Fibroblast of lung (primary cell): ENCODE measurements at regions not wholly inside any gene's neighbourhood (a gene's known extent, or its start where the extent isn't known, plus 50 kb on each side); places are given as distances from the start of the nearest gene placed in this dataset.
"Not testable (repeated sequence)": the region's sequence is repeated elsewhere in the genome, so short reads cannot be mapped to it uniquely, and the experiment has no call there.

Experiments used
- DNase-seq, 2 donors: peaks; one replicate each; pipeline versions ENCODE4 v3.0.0 to v3.0.0-alpha.2; 2010; ENCODE audit warnings: low read depth in 2 of 2
- H2AFZ ChIP-seq: 2 replicates; pipeline ENCODE4 v1.5.1; 2012; ENCODE audit warnings: low read length, control low read depth, inconsistent platforms
- H3K27ac ChIP-seq: 2 replicates; pipeline ENCODE4 v1.5.1; 2011; ENCODE audit warnings: low read length, control low read depth; ENCODE audit not compliant: insufficient read depth
- H3K27me3 ChIP-seq: 2 replicates; pipeline ENCODE4 v1.5.1; 2011; ENCODE audit warnings: mild to moderate bottlenecking, low read length; ENCODE audit not compliant: control insufficient read depth, insufficient read depth
- H3K36me3 ChIP-seq: 2 replicates; pipeline ENCODE4 v1.5.1; 2011; ENCODE audit warnings: low read length; ENCODE audit not compliant: control insufficient read depth, insufficient read depth
- H3K4me1 ChIP-seq: 2 replicates; pipeline ENCODE4 v1.5.1; 2011; ENCODE audit warnings: low read length; ENCODE audit not compliant: control insufficient read depth, insufficient read depth; ENCODE audit errors: extremely low read depth
- H3K4me2 ChIP-seq: 2 replicates; pipeline ENCODE4 v1.5.1; 2011; ENCODE audit warnings: low read length, control low read depth; ENCODE audit not compliant: insufficient read depth; ENCODE audit errors: extremely low read depth
- H3K4me3 ChIP-seq, 4 experiments: fragments of 200-600 bp in 1 of 4; sonication (generic) in 1 of 4; replicated peaks in 1 of 4; 2 replicates each; pipeline ENCODE4 v1.5.1; 2011 to 2016; ENCODE audit warnings: low read length in 4 of 4, low read depth in 3 of 4, mild to moderate bottlenecking in 3 of 4, control low read depth in 2 of 4, inconsistent platforms in 1 of 4, mixed read lengths in 1 of 4; ENCODE audit not compliant: insufficient read depth in 1 of 4; ENCODE audit errors: control extremely low read depth in 1 of 4
- H3K79me2 ChIP-seq: 2 replicates; pipeline ENCODE4 v1.5.1; 2012; ENCODE audit warnings: mild to moderate bottlenecking, low read length, inconsistent platforms; ENCODE audit not compliant: control insufficient read depth, insufficient read depth
- H3K9ac ChIP-seq: 2 replicates; pipeline ENCODE4 v1.5.1; 2011; ENCODE audit warnings: mild to moderate bottlenecking, low read length, control low read depth; ENCODE audit not compliant: insufficient read depth
- H3K9me3 ChIP-seq: 2 replicates; pipeline ENCODE4 v1.5.1; 2012; ENCODE audit warnings: low read depth, low read length; ENCODE audit not compliant: control insufficient read depth, insufficient read depth
- H4K20me1 ChIP-seq: 2 replicates; pipeline ENCODE4 v1.5.1; 2011; ENCODE audit warnings: low read length; ENCODE audit not compliant: control insufficient read depth, insufficient read depth; ENCODE audit errors: extremely low read depth
- EZH2 ChIP-seq: IDR thresholded peaks from 2 replicates; pipeline ENCODE4 v1.5.1; 2012; ENCODE audit warnings: low read length, control low read depth, mild to moderate bottlenecking; ENCODE audit errors: missing control alignments
- TF ChIP-seq, protein P1 (sequence below), 2 donors: IDR thresholded peaks in 1 of 2; conservative IDR thresholded peaks in 1 of 2; 1 replicate in 1 of 2; 2 replicates in 1 of 2; pipeline ENCODE4 v1.5.1; 2011 to 2012; ENCODE audit warnings: low read length in 2 of 2, control low read depth in 1 of 2, inconsistent platforms in 1 of 2, low read depth in 1 of 2, mild to moderate bottlenecking in 1 of 2

DNA sequence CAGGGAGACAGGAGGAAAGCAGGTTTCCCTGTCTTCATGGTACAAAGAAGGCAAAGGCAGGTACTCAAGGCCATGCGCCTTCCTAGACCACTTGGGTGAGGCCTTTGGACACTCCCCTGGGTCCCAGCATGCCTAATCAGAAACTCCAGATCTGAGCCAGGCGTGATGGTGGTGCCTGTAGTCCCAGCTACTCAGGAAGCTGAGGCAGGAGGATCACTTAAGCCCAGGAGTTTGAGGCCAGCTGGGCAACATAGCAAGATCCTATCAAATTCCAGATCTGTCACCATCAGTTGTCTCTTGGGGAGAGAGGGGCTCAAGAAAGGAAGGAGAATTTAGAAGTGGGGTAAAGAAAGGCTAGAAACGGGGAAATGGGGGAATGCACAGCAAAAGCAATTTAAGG, 96.3 kb upstream of the SLC25A33 start:
- no peaks in the 10 kb centered on the region for H3K79me2 ChIP-seq
- no peak overlapping the region for H3K4me3 ChIP-seq
- H3K9ac ChIP-seq = no peak overlapping the region
- no peak overlapping the region for H3K27ac ChIP-seq
- H3K27me3 ChIP-seq = peaks cover 2% of the 10 kb centered on the region
- H3K36me3 ChIP-seq = no peaks in the 10 kb centered on the region
- H3K9me3 ChIP-seq = no peaks in the 10 kb centered on the region
- no peak for TF ChIP-seq EZH2
- TF ChIP-seq, protein P1, sequence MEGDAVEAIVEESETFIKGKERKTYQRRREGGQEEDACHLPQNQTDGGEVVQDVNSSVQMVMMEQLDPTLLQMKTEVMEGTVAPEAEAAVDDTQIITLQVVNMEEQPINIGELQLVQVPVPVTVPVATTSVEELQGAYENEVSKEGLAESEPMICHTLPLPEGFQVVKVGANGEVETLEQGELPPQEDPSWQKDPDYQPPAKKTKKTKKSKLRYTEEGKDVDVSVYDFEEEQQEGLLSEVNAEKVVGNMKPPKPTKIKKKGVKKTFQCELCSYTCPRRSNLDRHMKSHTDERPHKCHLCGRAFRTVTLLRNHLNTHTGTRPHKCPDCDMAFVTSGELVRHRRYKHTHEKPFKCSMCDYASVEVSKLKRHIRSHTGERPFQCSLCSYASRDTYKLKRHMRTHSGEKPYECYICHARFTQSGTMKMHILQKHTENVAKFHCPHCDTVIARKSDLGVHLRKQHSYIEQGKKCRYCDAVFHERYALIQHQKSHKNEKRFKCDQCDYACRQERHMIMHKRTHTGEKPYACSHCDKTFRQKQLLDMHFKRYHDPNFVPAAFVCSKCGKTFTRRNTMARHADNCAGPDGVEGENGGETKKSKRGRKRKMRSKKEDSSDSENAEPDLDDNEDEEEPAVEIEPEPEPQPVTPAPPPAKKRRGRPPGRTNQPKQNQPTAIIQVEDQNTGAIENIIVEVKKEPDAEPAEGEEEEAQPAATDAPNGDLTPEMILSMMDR (conservative IDR thresholded peaks at IDR 0.05 in 1 of 2, IDR thresholded peaks at IDR 0.05 in 1 of 2; ENCODE audit: low read depth in 1 of 2, low read length in 2 of 2) = no peak
- no peak for DNase-seq
- peaks cover 6% of the 10 kb centered on the region for H3K4me1 ChIP-seq
- H3K4me2 ChIP-seq = no peak overlapping the region
- no peaks in the 10 kb centered on the region for H4K20me1 ChIP-seq
- H2AFZ ChIP-seq = no peak overlapping the region

DNA sequence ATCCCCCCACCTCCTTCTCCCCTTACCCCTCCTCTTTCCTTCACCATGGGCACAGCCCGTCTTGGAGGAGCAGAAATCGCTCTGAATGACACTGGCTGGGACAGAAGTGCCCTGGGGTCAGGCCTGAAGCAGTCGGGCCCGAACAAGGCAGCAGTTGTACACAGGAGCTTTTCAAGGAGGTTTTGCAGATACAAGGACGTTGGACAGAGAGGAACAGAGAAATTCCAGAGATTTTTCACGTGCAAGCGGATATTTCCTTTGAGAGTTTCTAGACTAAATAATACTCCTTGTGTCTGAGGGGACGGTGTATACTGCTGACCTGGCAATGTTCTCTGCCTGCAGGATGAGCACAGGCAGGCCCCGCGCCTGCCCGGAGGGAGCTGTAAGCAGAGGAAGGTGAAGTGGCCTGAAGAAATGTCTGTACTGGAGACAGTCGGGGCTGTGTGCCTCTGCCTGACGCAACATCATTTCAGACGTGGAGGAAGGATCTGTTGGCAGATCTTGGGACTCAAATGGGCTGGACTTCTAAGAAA, 95.3 kb upstream of the SLC25A33 start:
- Histone ChIP-seq H3K4me2 (no peak overlapping the region), H3K27ac (no peak overlapping the region)

DNA sequence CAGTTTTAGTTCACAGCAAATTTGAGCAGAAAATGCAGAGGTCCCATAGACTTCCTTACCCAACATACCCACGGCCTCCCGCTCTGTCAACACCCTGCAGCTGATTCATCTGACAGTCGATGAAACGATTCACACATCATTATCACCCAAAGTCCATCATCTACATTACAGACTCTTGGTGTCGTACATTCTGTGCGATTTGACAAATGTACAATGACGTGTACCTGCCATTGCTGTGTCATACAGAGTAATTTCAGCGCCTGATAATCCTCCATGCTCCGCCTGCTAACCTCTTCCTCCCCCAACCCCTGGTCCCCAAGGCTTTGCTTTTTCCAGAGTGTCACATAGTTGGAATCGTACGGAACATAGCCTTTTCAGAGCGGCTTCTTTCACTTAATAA, 94.7 kb upstream of the SLC25A33 start:
- TF ChIP-seq, protein P1 (conservative IDR thresholded peaks at IDR 0.05 in 1 of 2, IDR thresholded peaks at IDR 0.05 in 1 of 2; ENCODE audit: low read depth in 1 of 2, low read length in 2 of 2) = no peak
- no peak for TF ChIP-seq EZH2
- Histone ChIP-seq H3K36me3 (no peaks in the 10 kb centered on the region), H3K9ac (no peak overlapping the region), H3K27ac (no peak overlapping the region), H3K9me3 (no peaks in the 10 kb centered on the region), H3K27me3 (peaks cover 2% of the 10 kb centered on the region), H3K4me1 (peaks cover 3% of the 10 kb centered on the region), H2AFZ (no peak overlapping the region), H4K20me1 (no peaks in the 10 kb centered on the region), H3K4me2 (no peak overlapping the region), H3K79me2 (no peaks in the 10 kb centered on the region), H3K4me3 (no peak overlapping the region)
- DNase-seq = no peak

More for the DNA sequence above, 95.3 kb upstream of the SLC25A33 start:
- Histone ChIP-seq H3K36me3 (no peaks in the 10 kb centered on the region), H3K4me1 (peaks cover 3% of the 10 kb centered on the region), H3K4me3 (no peak overlapping the region), H3K79me2 (no peaks in the 10 kb centered on the region), H3K9me3 (no peaks in the 10 kb centered on the region), H2AFZ (no peak overlapping the region), H3K27me3 (peaks cover 2% of the 10 kb centered on the region), H4K20me1 (no peaks in the 10 kb centered on the region), H3K9ac (no peak overlapping the region)
- peak; percentile 59 to 74 for DNase-seq
- TF ChIP-seq, protein P1 (conservative IDR thresholded peaks at IDR 0.05 in 1 of 2, IDR thresholded peaks at IDR 0.05 in 1 of 2; ENCODE audit: low read depth in 1 of 2, low read length in 2 of 2) = no peak
- no peak for TF ChIP-seq EZH2

DNA sequence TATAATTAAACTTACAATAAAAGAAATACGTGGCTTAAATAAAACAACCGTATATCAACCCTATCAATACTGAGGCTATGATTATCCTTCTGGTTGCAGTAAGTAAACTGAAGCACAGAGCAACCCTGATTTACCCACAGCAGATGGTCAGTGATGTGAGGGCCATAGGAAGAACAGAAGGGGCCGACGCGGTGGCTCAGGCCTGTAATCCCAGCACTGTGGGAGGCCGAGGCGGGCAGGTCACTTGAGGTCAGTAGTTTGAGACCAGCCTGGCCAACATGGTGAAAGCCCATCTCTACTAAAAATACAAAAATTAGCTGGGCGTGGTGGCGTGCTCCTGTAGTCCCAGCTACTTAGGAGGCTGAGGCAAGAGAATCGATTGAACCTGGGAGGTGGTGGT, 94.2 kb upstream of the SLC25A33 start:
- not testable (repeated sequence) for H3K4me1 ChIP-seq, H3K27me3 ChIP-seq

More for the DNA sequence above, 94.2 kb upstream of the SLC25A33 start:
- H4K20me1 ChIP-seq, H3K9me3 ChIP-seq, H3K4me2 ChIP-seq, DNase-seq, H3K9ac ChIP-seq, H3K79me2 ChIP-seq, H2AFZ ChIP-seq, H3K36me3 ChIP-seq, H3K4me3 ChIP-seq, H3K27ac ChIP-seq: not testable (repeated sequence)
